GM21447 (cell line): ENCODE measurements at regions not wholly inside any gene's neighbourhood (a gene's known extent, or its start where the extent isn't known, plus 50 kb on each side); places are given as distances from the start of the nearest gene placed in this dataset.
"Not testable (repeated sequence)": the region's sequence is repeated elsewhere in the genome, so short reads cannot be mapped to it uniquely, and the experiment has no call there.

Experiments used
- ATAC-seq: cut with Tn5 transposase; IDR thresholded peaks from one replicate; pipeline ENCODE4 v1.9.1; 2021; ENCODE audit not compliant: unreplicated experiment

DNA sequence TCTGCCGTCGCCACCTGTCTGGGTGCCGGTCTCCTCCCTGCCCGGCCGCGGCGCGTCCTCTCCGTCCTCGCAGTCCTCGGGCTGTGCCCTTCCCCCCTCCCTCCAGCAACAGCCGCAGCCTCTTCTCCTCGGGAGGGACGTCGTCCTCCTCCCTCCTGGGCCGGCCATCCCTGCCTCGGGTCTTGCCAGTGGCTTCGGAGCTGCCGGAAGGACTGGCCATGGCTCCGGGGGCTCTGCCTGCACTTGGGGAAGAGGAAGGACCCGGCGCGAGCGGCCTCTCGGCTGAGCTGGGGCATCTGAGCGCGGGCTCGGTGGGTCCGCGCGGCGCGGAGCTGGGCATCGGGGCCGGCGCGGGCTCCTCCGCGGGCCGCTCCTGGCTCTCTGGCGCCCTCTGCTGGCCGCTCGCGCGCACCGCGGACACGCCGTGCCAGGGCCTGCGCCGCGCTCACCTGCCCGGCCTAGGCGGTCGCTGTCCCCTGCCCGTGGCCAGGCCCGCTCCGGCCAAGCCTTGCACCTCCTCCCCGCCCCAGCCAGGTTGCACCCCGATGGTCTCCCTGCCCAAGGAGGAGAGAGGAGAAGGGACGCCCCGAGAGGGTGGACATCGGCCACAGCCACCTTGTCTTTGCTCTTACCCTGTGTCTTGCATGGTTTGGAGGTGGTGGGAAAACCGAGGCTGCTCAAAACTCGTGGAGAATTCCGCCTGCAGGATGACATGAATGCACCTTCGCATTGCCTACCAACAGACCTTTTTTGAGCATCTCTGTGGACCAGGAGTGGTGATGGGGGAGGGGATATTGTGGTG lies 83.9 kb upstream of the FRG2C start:
- ATAC-seq, result not testable (repeated sequence)

DNA sequence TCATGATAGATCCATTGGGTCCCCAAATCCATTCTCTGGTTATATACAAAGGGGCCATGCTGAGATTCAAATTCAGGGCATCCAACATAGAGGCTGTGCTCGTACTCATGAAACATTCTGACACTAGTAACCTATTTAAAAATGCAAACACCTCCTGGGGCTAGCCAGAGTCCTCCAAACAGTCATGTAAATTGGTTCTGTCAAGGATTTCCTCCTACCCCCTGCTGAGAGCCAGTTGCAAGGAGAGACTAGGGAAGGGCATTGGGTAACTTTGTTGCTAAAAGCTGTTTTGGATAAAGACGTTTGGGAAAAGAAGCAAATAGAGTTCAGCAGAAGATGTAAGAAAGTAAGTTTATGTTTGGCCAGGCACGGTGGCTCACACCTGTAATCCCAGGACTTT lies 81.6 kb upstream of the FRG2C start:
- ATAC-seq, result not testable (repeated sequence)

DNA sequence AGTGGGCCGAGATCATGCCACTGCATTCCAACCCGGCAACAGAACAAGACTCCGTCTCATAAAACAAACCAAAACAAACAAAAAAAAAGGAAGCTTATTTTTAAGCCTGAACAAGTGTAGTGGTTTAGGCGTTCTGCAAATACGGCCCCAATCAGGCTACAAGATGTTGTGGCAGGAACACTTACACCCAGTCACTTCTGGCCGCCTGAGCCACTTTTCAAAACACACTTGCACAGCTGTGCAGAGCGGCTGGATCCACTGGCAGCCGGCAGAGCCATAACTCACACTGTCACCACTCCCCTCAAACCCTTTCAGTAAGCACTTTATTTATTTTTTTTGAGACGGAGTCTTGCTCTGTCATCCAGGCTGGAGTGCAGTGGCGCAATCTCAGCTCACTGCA lies 81.0 kb upstream of the FRG2C start:
- not testable (repeated sequence) for ATAC-seq

DNA sequence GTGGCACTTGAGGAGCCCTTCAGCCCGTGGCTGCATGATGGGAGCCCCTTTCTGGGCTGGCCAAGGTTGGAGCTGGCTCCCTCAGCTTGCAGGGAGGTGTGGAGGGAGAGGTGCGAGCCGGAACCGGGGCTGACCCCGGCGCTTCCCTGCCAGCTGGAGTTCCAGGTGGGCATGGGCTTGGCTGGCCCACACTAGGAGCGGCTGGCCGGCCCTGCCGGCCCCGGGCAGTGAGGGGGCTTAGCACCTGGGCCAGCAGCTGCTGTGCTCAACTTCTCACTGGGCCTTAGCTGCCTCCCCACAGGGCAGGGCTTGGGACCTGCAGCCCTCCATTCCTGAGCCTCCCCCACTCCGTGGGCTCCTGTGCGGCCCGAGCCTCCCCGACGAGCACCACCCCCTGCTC lies 76.4 kb upstream of the FRG2C start:
- ATAC-seq, result not testable (repeated sequence)

DNA sequence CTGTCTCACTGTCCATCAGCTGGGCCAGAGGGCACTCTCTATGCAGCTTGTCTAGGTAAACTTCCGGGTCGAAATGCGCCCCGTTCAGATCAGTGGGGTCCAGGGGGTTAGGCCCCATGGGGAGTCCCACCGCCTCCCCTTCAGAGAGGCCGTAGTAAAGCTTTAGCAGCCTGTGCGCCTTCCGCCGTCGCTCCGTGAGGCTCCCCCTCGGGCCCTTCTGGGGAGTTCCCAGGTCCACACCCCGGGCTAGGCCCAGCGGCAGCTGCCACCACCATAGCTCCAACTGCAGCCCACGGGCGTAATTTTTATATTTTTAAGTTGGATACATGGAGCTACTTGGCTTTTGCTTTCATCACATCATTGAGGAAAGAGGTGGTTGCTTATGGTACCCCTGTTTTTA lies 73.7 kb upstream of the FRG2C start:
- ATAC-seq, result not testable (repeated sequence)

DNA sequence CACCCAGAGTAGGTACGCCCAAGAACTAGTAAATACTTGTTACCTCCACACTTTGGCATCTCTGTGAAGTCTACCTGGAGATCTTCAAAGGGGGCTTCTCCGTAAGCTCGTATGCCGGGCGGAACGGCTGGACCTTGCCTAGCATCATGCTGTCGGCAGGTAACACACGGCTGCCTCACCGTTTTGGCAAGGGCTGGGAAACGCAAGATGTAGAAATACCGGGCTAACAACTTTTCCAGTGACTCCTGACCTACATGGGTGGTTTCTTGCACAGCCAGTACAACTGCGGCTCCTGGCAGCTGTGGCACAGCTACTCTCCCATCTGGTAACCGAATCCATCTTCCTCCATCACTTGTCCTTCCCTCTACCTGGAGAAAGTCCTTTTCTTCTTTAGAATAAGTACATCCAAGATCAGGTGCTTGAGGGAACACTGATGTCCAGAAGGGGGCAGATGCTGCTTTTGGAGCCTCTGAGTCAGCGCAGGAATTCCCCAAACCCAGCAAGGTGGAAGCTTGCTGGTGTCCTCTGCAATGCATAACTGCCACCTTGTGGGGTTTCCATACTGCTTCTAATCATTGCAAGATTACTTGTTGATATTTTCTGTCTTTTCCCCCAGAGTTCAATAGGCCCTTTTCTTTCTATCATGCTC lies 59.7 kb upstream of the FRG2C start:
- ATAC-seq, result not testable (repeated sequence)

DNA sequence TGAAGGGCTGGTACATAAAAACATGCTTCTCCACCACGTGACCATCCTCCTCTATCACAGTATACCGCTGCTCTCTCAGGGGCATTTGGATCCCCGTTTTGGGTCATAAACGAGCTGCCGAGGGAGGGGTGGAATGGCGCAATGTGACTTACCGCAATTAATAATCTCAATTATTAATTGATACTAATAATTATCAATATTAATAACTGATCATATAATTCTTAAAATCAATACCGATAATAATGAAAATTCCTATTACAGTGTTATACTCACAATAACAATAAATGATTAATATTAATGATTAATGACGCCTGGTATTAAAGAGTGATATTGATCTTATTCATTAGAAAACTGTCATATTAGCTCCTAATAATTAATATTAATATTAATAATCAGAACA lies 56.1 kb upstream of the FRG2C start:
- ATAC-seq, result not testable (repeated sequence)

DNA sequence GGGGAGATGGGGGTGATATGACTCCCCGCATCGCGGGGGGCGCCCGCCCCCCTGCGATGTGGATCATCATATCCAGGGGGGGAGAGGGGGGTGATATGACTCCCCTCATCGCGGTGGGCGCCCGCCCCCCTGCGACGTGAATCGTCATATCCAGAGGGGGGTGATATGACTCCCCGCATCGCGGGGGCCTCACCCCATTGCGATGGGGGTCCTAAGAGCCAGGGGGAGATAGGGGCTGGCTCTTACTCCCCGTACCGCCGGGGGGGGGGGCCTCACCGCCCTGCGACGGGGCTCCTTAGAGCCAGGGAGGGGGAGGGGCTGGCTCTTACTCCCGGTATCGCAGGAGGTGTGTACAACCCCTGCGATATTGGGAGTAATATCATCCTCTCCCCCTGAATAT lies 54.5 kb upstream of the FRG2C start:
- not testable (repeated sequence) for ATAC-seq

DNA sequence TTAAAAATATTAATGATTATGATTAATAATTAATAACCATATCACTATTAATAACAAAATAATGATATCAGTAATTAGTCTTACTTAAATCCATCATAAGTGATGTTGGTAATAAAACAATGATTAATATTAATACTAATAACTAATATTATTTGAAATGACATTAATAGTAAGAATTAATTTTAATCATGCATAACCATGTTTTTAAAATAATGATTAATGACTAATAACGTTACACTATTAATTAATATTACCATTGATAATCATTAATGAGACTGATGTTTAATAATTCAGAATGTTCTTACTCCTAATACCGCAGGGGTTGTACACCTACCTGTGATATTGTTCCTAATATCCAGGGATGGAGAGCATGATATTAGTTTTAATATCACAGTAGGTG lies 53.4 kb upstream of the FRG2C start:
- no peak for ATAC-seq

DNA sequence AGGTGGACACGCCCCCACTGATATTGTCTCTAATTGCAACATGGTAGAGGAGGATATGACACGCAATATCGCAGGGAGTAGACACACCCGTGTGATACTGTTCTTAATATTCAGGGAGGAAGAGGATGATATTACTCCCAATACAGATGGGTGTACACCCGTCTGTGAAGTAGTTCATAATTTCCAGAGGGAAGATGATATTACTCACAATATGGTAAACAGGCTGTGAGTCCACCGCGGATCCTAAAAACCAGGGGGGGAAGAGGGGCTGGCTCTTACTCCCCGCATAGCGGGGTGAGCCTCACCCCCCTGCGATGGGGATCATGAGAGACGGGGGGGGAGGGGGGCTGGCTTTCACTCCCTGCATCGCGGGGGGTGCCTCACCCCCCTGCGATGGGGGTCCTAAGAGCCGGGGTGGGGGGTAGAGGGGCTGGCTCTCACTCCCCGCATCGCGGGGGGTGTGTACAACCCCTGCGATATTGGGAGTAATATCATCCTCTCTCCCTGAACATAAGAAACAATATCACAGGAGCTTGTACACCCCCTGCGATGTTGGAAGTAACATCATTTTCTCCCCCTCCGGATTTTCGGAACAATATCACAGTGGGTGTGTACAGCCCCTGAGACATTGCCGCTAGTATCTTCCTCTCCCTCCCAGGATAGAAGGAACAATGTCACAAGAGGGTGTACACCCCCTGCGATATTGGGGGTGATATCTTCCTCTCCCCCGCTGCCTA lies 52.2 kb upstream of the FRG2C start:
- not testable (repeated sequence) for ATAC-seq
